GM10266 (cell line): ENCODE measurements at regions not wholly inside any gene's neighbourhood (a gene's known extent, or its start where the extent isn't known, plus 50 kb on each side); places are given as distances from the start of the nearest gene placed in this dataset.

Source experiments
- DNase-seq: peaks from one replicate; pipeline ENCODE4 v3.0.0; 2012; ENCODE audit errors: extremely low spot score
- CTCF ChIP-seq: IDR thresholded peaks from 2 replicates; pipeline ENCODE4 v1.5.1; 2012; ENCODE audit warnings: mild to moderate bottlenecking, low read depth; ENCODE audit not compliant: control insufficient read depth, insufficient read depth; ENCODE audit errors: missing control alignments

DNA sequence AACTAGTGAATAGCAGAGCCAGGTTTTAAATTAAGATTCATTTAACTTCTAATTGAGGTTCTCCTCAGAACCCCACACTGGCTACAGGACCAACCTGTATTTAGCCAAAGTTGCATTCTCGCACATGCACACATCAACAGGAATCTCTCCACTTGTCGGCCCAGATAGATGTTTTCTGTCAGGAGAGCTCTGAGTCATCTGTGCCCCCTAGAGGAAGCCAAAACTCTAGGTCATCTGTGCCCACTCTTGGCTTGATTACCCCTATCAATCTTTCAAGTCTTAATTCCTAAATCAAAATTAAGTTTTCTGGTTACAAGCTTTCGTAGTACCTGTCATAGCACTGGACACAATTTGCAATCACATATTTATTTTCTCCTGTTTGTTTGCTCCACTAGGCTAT is 104.9 kb upstream of the EOMES start:
- no peak for TF ChIP-seq CTCF
- DNase-seq, result no peak

DNA sequence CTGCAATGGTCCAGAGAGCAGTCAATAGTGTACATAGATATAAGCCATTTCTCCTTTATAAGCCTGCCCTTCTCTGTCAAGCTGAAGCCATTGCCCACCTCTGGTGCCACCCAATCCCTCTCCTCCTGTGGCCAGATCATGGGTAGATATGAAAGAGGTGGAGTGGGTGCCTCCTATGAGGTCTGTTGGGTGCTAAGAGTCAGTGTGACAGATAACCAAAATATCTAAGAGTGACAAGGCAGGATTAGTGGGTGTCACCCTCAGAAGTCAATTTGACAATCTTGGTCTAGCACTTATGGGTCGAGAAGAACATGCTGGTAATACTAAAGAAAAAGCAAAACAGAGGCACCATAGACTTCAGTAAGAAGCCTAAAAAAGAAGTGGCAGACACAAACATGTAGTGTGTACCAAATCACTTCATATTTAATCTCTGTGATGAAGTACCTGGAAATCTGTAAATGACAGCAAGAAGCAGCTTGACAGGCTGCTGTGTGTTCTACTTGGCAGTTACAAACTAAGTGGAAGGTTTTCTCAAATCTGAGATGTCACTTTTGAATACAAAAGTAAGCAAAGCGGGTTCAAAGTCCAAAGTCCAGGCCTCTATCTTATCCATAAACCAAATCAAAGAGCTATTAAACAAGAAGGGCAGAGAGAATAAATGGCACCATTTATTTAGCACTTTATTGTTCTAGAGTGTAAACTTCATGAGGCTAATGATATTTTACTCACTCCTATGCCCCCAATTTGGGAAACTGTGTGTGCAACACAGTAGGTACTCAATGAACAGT is 118.9 kb upstream of the EOMES start:
- no peak for TF ChIP-seq CTCF
- no peak for DNase-seq

DNA sequence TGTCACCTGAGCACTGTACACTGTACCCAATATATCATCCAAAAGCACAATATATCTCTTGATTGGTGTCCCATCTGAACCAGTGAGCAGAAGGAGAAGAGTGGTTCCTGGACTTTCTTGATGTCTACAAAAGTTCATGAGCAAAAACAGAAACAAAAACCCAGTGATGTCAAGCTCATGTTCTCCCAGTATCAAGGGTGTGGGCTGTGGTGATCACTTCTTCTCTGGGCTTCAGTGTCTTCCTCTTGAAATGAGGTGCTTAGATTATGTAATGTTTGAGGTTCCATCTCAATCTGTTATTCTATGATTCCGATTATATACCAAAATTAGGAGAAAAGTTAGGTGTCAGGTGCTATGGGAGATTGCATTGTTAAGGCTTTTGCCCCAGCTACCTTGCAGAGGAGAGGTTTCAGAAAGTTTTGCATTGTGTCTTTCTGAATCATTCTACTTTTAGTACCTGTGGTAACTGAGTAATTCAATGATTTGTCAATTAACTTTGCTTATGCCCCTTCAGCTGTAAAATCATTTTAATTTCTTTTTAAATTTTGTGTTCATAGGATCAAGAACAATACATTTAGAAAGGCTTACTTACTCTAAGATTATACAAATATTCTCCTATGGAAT is 122.0 kb upstream of the EOMES start:
- no peak for TF ChIP-seq CTCF
- no peak for DNase-seq

GRCh38 chr3:27847697-27848096 is 125.6 kb upstream of the EOMES start:
- TF ChIP-seq CTCF, result no peak
- no peak for DNase-seq

DNA sequence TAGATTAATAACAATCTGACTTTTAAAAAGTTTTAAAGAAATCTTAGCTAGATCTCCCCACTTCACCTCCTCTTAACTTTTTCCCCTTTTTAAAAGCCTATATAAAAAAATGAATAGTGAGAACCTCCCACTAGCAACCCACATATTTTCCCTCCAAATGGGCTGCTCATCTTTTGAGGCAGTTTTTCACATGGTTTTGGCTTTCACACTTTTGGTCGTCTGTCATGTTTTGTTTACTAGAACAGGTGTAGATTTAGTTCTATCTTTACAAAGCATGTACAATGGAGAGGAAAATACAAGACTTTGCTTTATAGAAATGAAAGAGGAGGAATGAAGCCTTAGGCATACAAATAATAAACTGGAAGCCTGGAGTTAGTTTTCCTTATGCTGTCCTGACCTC is 126.7 kb upstream of the EOMES start:
- TF ChIP-seq CTCF, result no peak
- no peak for DNase-seq

DNA sequence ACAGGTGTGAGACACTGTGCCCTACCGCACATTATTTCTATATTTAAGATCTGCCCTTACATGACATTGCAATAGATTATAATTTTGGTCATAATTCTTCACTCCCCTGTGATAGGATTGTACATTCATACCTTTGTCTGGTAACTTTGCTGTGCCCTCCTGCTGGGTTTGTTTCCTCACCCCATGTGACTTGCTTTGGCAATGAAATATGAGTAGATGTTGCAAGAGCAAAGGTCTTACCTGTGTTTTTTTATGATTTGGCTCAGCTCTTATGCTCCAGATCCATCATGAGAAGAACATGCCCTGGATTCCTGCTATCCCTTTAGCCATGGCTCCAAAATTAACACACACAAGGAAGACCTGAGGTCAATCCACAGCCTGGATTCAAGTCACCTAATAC is 137.7 kb upstream of the EOMES start:
- no peak for DNase-seq
- TF ChIP-seq CTCF, result no peak
